ENCODE measurements at regions not wholly inside any gene's neighbourhood (a gene's known extent, or its start where the extent isn't known, plus 50 kb on each side); places are given as distances from the start of the nearest gene placed in this dataset.

DNA sequence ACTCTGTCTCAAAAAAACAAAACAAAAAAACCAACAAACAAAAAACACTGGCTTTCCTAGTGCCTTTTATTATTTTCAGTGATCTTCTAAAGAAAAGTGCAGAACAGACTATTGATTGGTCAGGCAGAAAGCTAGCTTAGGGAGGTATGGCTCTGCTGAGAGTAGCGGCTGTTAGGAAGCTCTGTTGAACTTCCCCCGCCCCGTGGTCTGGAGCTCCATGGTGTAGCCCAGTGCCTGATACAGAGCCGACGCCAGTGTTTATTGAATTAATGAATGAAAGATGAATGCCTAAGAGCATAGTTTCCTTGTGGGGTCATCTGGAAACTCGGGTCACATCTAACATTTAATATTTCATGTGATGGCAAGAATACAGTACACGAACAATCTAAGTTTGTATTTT is 90.5 kb upstream of the ARMC3 start:
- Mint-ChIP-seq H3K27ac (no peak overlapping the region), H3K4me3 (no peak overlapping the region), H3K27me3 (ENCODE audit: low read depth) (no peaks in the 10 kb centered on the region), H3K9me3 (no peaks in the 10 kb centered on the region; a peak in 1 of 5 replicates), H3K36me3 (ENCODE audit: insufficient read depth in 1 of 3, low read depth in 3 of 3) (no peaks in the 10 kb centered on the region), H3K4me1 (peaks cover 23 to 37% of the 10 kb centered on the region in 2 experiments)
- no peak overlapping the region for H3K27ac ChIP-seq (ENCODE audit: insufficient read length, low read depth, low read length)
- H2AK5ac ChIP-seq (ENCODE audit: insufficient read length, low read length): no peak overlapping the region
- no peak overlapping the region for H3K4ac ChIP-seq (ENCODE audit: low read depth, low read length)
- no peak overlapping the region for H2BK12ac ChIP-seq (ENCODE audit: insufficient read length, low read depth, low read length)
- no peaks in the 10 kb centered on the region for H3K23me2 ChIP-seq (ENCODE audit: insufficient read length, low read depth, low read length, poor library complexity, severe bottlenecking)
- no peak overlapping the region for H3K9ac ChIP-seq (ENCODE audit: extremely low read depth, insufficient read length, low read length)
- no peak overlapping the region for H3K56ac ChIP-seq (ENCODE audit: insufficient read length, low read depth, low read length)
- no peak overlapping the region for H2BK15ac ChIP-seq (ENCODE audit: low read depth, low read length)
- no peak overlapping the region for H4K8ac ChIP-seq (replicated peaks; ENCODE audit: insufficient read length, low read depth, low read length)
- no peak overlapping the region for H3T11ph ChIP-seq (ENCODE audit: low read length)
- no peak for DNase-seq
- no peaks in the 10 kb centered on the region for H3K9me3 ChIP-seq (ENCODE audit: control insufficient read depth, low read depth, low read length)
- no peak overlapping the region for H3K18ac ChIP-seq (ENCODE audit: insufficient read length, low read depth, low read length)
- H3K4me2 ChIP-seq (ENCODE audit: insufficient read depth, insufficient read length, low read length): no peak overlapping the region
- no peak overlapping the region for H2BK20ac ChIP-seq (ENCODE audit: low read depth, low read length, poor library complexity, severe bottlenecking)
- no peak overlapping the region for H3K23ac ChIP-seq (ENCODE audit: insufficient read length, low read depth, low read length)
- no peaks in the 10 kb centered on the region; the same call in 1 of the 2 replicates for H3K4me1 ChIP-seq (ENCODE audit: insufficient read depth, low read length)
- no peak overlapping the region for H2BK120ac ChIP-seq (ENCODE audit: low read depth, low read length, poor library complexity, severe bottlenecking)
- no peaks in the 10 kb centered on the region for H3K27me3 ChIP-seq (ENCODE audit: insufficient read depth, low read length)
- H4K91ac ChIP-seq (ENCODE audit: insufficient read length, low read depth, low read length): no peak overlapping the region
- no peaks in the 10 kb centered on the region for H3K79me1 ChIP-seq (ENCODE audit: insufficient read depth, low read depth, low read length, poor library complexity, severe bottlenecking)
- H4K20me1 ChIP-seq (ENCODE audit: control insufficient read depth, insufficient read depth, insufficient read length): no peaks in the 10 kb centered on the region
- TF ChIP-seq, protein P1, sequence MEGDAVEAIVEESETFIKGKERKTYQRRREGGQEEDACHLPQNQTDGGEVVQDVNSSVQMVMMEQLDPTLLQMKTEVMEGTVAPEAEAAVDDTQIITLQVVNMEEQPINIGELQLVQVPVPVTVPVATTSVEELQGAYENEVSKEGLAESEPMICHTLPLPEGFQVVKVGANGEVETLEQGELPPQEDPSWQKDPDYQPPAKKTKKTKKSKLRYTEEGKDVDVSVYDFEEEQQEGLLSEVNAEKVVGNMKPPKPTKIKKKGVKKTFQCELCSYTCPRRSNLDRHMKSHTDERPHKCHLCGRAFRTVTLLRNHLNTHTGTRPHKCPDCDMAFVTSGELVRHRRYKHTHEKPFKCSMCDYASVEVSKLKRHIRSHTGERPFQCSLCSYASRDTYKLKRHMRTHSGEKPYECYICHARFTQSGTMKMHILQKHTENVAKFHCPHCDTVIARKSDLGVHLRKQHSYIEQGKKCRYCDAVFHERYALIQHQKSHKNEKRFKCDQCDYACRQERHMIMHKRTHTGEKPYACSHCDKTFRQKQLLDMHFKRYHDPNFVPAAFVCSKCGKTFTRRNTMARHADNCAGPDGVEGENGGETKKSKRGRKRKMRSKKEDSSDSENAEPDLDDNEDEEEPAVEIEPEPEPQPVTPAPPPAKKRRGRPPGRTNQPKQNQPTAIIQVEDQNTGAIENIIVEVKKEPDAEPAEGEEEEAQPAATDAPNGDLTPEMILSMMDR (conservative IDR thresholded peaks at IDR 0.05): no peak
- H2AFZ ChIP-seq (ENCODE audit: low read length): no peak overlapping the region
- WGBS (ENCODE audit: extremely low coverage, insufficient read length, low lambda C conversion rate): no CpG with 5 or more reads among the region's 7 CpGs
- H4K5ac ChIP-seq (ENCODE audit: insufficient read length, low read depth, low read length): no peak overlapping the region
- H2BK5ac ChIP-seq (ENCODE audit: insufficient read length, low read length): no peak overlapping the region
- H3K14ac ChIP-seq (ENCODE audit: insufficient read depth, low read length): no peak overlapping the region
- H3K79me2 ChIP-seq (ENCODE audit: insufficient read depth, low read length): no peaks in the 10 kb centered on the region

All from H9 (cell line).